Endothelial cell of umbilical vein (primary cell): ENCODE measurements at regions not wholly inside any gene's neighbourhood (a gene's known extent, or its start where the extent isn't known, plus 50 kb on each side); places are given as distances from the start of the nearest gene placed in this dataset.

Source experiments
- CTCF ChIP-seq, 2 donors: IDR thresholded peaks; 1 replicate in 1 of 2; 2 replicates in 1 of 2; pipeline ENCODE4 v1.5.1; 2011; ENCODE audit warnings: low read length in 2 of 2, mild to moderate bottlenecking in 2 of 2, moderate library complexity in 2 of 2, control low read depth in 1 of 2, inconsistent platforms in 1 of 2, low read depth in 1 of 2; ENCODE audit not compliant: insufficient read depth in 1 of 2; ENCODE audit errors: extremely low read depth in 1 of 2
- EZH2 ChIP-seq: IDR thresholded peaks from 2 replicates; pipeline ENCODE4 v1.6.1; 2012; ENCODE audit warnings: borderline replicate concordance, low read depth, mild to moderate bottlenecking, moderate library complexity, low read length, inconsistent platforms; ENCODE audit not compliant: severe bottlenecking
- FOS ChIP-seq: IDR thresholded peaks from 2 replicates; pipeline ENCODE4 v1.6.1; 2011; ENCODE audit warnings: mild to moderate bottlenecking, low read length, moderate library complexity, borderline replicate concordance; ENCODE audit not compliant: insufficient read depth
- GATA2 ChIP-seq: IDR thresholded peaks from 2 replicates; pipeline ENCODE4 v1.7.0; 2011; ENCODE audit warnings: low read depth, mild to moderate bottlenecking, moderate library complexity, mixed read lengths, low read length; ENCODE audit not compliant: insufficient read length, insufficient read depth
- MAX ChIP-seq: IDR thresholded peaks from 2 replicates; pipeline ENCODE4 v1.6.1; 2011; ENCODE audit not compliant: insufficient read depth, insufficient read length
- MYC ChIP-seq: IDR thresholded peaks from one replicate; pipeline ENCODE4 v1.6.1; 2011; ENCODE audit warnings: mild to moderate bottlenecking, low read depth, low read length
- POLR2A ChIP-seq: IDR thresholded peaks from 2 replicates; pipeline ENCODE4 v1.6.1; 2012; ENCODE audit warnings: low read depth, mild to moderate bottlenecking, control low read depth, low read length
- POLR2AphosphoS5 ChIP-seq: IDR thresholded peaks from 2 replicates; pipeline ENCODE4 v1.6.1; 2012; ENCODE audit warnings: low read depth, mild to moderate bottlenecking, control low read depth, low read length, moderate library complexity; ENCODE audit not compliant: insufficient read depth

DNA sequence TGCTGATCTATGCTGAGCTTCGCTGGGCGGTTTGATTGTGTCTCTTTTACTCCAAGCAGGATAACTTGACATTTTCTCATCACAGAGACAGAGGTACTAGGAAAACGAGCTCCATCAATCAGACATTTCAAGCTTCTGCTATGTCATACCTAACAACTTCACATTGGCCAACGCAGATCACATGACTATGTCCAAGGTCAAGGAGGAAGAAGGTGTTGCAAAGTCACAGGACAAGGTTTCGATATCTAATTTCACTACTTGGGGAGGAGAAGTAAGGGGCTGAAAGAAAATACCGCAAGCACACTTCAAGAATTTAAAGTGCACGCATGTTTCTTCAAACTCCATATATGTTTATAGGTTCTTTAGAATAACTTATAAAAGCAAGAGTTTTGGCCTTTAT is 425.8 kb downstream of the CHL1 start:
- TF ChIP-seq POLR2AphosphoS5 (no peak), CTCF (IDR thresholded peaks at IDR 0.05; ENCODE audit: extremely low read depth in 1 of 2, insufficient read depth in 1 of 2, low read depth in 1 of 2, low read length in 2 of 2) (no peak), FOS (no peak), MYC (no peak), POLR2A (no peak), EZH2 (no peak), GATA2 (no peak), MAX (no peak)
